NCI-H526 treated with DMSO at 0.1 percent for 48 hours (cell line): ENCODE measurements at regions not wholly inside any gene's neighbourhood (a gene's known extent, or its start where the extent isn't known, plus 50 kb on each side); places are given as distances from the start of the nearest gene placed in this dataset.

Experiments used
- DNase-seq: peaks from one replicate; lab custom pipeline; 2025; lab: John Stamatoyannopoulos, UW

- no peak for DNase-seq
Observed at GRCh38 chr14:61847861-61848260, 85.6 kb downstream of the SNAPC1 start.

- DNase-seq, result no peak
Observed at GRCh38 chr14:61854898-61855297, 92.7 kb downstream of the SNAPC1 start.

DNA sequence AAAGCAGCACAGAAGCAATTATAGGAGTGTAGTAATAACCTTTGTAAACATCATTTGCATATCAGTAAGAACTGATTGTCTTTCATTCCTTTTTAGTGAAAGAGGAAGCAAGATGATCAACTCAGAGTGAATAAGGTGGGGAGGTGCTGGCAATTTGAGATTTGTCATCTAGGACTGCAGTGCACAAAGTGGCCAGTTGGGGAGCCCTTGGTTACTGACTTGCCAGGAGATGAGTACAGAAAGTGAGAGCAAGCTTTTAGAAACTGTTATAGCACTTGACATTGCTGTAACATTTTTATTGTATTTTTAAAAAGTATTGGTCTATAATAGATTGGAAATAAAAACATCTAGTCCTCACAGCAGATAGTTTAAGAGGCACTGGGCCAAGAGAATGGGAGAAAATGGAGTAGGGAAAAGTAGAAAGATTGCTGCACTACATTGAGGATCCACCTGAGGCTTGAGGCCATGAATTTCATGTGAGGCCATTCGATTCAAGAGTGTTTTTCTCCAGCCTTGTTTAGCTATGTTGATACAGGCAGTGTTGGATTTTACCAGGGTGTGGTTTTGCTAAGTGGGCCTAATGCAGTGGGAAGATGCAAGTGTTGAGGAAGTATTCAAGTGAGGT is 98.2 kb downstream of the SNAPC1 start:
- peak; percentile 11 for DNase-seq

DNA sequence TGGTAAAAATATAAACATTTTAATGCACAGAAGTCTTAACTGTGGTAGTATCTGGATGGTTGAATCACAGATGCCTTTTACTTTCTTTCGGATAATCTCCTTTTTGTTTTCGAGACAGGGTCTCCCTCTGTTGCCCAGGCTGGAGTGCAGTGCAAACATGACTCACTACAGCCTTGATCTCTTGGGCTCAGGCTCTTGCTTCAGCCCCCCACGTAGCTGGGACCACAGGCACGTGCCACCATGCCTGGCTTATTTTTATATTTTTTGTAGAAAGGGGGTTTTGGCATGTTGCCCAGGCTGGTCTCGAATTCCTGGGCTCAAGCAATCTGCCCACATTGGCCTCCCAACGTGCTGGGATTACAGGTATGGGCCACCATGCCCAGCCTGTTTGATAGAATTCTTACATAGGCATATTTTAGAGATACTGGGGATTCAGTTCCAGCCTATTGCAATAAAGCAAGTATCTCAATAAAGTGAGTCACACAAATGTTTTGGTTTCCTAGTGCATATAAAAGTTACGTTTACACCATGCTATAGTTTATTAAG is 99.2 kb downstream of the SNAPC1 start:
- DNase-seq, result no peak

DNA sequence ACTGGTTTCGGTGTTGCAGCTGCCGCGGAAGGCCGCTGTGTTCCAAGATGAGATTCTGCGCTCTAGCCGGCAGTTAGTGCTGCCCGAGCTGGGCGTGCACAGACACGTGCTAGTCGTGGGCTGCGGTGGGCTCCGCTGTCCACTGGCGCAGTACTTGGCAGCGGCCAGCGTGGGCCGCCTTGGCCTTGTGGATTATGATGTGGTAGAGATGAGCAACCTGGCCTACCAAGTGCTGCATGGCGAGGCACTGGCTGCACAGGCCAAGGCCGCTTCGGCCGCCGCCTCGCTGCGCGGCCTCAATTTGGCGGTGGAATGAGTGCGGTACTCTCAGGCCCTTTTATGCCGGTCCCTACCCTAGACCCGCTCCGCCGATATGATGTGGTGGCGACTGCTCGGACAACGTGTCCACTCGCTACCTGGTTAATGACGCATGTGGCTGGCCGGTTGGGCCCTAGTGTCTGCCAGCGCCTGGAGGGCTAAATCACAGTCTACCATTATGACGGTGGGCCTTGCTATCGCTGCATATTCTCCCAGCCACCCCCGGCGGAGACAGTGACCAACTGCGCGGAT is 102.2 kb downstream of the SNAPC1 start:
- no peak for DNase-seq

DNA sequence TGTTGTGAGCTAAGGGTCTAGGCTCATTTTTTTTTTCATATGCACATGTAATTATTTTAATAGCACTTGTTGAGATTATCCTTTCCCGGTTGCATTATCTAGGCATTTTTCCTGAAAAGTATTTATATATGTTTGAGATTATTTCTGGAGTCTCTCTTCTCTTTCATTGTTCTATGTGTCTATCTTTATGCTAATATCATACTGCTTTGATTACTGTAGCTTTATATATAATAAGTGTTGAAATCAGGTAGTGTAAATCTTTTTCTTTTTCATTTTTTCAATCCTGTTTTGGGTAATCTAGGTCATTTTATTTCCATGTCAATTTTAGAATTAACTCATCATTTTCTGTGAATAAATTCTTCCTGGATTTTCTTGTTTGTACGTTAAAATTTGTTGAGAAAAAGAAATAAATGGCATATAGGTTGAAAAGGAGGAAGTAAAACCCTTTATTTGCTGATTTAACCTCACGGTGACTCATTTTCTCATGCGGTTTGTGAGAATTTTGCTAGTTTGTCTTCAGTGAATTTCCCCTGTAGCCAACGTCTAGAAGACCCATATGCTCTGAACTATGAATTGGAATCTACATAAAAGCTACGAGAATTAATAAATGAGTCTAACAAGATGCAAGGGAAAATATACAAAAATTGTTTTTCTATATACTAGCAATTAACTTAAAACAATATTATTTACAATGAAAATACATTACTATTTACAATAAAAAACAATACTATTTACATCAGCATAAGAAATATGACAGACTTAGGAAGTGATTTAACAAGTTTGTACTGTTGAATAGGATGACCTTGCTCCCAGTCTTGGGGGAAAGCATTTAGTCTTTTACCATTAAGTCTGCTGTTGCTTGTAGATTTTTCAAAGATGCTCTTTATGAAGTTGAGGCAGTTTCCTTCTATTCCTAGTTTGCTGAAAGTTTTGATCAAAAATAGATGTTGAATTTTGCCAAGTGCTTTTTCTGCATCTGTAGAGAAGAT is 105.0 kb downstream of the SNAPC1 start:
- DNase-seq, result no peak

DNA sequence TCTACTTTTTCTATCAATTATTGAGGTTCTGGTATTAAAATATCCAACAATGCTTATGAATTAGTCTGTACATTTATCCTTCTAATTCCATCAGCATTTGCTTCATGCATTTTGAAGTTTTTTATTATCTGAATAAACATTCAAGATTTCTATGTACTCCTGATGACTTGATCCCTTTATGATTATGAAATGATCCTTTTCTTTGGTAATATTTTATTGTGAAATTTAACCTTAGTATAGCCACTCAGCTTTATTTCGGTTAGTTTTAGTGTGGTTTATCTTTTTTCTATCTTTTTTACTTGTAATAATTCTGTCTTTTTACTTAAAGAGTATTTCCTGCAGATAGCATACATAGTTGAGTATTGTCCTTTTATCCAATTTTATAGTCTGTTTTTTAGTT is 106.6 kb downstream of the SNAPC1 start:
- no peak for DNase-seq

GRCh38 chr14:61870163-61870562 is 107.9 kb downstream of the SNAPC1 start:
- no peak for DNase-seq

GRCh38 chr14:61872452-61872851 is 110.2 kb downstream of the SNAPC1 start:
- DNase-seq, result no peak

DNA sequence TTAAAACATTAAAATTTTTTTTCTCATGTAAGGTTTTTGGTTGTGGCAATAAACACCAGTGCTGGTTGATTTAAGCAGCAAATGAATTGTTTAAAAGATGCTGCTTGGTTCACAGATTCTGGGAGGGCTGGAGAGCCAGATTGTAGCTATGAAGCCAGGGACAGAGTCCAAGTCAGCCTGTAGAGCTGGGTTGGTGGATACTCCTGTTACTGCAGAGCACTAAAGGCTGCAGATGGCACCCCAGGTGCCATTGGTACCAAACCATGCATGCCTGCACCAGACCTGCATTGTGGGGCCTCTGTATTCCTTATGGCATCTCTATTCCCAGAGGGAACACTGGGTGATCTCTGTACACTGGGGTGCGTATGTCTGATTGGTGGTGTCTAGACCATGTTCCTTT is 113.3 kb downstream of the SNAPC1 start:
- DNase-seq, result no peak

DNA sequence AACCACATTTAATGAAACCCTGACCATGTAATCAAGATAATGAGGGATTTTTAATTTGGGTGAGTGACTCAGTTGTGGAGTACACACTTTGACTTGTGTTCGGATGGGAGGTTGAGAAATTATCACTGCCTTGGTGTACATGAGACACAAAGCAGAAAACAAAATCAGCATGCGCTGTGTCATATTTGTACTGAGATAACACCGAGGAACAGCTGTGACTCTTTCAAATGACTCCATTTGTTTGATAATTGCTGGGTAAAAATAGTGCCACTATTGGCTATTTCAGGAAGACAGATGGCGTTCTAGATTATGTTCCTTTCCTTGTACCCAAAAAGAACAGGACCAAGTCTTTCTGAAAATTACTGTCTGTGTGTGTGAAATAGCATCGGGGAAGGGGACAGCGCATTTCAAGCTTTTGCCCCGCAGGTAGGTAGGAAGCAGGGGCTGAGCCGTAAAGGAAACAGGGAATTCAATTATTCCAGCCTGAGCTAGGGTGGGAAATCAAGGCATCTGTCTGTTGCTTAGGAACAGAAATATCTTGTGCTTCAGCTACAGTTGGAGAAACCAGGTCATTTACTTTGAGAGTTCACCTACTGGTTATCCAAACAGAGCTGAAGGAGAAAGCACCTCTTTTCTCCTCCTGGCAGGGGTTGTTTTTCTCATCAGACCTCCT is 114.3 kb downstream of the SNAPC1 start:
- DNase-seq, result no peak

DNA sequence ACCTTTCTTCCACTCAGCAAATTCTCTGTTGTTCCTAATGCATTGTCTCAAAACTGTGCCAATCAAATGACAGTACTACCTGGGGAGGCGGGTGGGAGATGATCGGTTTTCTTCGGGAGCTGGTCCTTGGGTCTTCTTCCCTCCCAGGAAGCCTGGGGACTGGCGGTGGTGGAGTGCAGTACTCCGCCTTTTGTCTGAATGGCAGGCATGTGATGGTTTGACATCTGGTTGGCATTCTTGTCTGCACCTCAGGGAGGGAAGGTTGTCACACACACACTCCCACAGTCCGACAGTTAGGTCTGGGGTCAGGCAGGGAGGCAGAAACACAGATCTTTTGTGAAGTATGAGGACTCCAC is 114.8 kb downstream of the SNAPC1 start:
- no peak for DNase-seq

DNA sequence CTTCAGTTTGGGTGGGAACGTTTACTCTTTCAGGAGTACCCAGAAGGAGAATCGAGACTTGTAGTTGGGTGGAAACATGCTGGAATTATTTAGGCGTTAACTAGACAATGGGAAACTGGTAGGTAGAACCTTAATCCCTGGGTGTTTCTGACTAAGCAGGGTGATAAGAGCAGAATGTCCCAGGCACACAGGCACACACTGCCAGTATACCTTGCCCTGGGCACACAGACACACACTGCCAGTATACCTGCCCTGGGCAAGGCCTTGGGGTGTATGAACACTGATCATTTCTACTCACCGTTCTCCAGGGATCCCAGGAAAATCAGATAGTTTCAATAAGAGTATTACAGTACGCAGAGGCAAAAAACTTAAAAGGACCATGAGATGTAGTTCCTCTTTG is 115.5 kb downstream of the SNAPC1 start:
- no peak for DNase-seq

GRCh38 chr14:61878931-61879330 is 116.7 kb downstream of the SNAPC1 start:
- DNase-seq, result no peak

DNA sequence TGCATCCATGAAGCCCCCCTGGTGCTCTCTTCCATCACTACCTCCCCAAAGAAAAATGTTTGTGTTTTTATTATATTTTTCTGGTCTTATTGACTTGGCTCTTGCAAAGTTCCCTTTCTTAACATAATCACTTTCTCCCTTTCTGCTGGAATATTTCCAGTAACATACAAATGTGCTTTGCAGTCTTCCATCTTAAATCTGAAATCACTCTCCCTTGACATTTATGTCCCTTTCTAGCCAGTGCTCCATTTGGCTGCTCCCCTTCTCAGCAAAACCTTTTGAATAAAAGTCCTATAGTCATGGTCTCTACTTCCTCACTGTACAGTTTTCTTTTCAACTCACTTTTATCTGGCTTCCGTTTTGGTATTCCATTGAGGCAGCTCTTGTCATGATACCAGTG is 118.8 kb downstream of the SNAPC1 start:
- DNase-seq, result no peak

- DNase-seq, result no peak
Observed at GRCh38 chr14:61884711-61885110, 122.5 kb downstream of the SNAPC1 start.

DNA sequence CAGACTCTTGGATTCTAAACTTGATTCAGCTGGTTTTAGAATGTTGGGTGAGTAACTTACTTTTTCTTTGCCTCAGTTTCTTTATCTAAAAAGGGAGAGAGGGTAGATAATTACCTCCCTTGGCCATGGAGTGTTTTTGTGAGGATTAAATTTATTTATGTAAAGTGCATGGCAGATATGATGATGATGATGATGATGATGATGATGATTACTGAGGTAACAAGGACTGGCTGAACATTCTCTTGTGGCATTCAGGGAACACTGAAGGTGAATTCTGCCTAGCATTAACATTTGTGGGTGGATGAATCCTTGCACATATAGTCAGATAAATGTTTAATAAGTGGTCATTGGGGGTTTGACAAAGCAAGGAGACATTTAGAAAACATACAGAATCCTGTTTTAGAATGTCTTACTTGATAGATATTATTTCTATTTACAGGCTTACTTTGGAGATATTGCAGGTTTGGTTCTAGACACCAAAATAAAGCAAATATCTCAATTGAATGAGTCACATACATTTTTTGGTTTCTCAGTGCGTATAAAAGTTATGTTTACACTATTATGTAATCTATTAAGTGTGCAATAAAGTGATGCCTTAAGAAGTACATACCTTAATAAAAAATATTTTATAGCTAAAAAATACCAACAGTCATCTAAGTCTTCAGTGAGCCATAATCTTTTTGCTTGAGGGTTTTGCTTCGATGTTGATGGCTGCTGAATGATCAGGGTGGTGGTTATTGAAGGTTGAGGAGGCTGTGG is 123.2 kb downstream of the SNAPC1 start:
- no peak for DNase-seq

DNA sequence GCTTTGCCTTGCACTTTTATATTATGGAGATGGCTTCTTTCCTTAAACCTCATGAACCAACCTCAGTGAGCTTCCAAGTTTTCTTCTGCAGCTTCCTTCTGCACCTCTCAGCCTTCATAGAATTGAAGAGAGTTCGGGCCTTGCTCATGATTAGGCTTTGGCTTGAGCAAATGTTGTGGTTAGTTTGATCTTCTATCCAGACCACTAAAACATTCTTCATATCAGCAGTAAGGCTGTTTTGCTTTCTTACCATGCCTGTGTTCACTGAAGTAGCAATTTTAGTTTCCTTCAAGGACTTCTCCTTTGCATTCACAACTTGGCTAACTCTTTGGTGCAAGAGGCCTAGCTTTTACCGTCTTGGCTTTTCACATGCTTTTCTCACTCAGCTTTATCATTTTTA is 125.4 kb downstream of the SNAPC1 start:
- DNase-seq, result no peak

- DNase-seq, result no peak
Observed at GRCh38 chr14:61889914-61890351, 127.7 kb downstream of the SNAPC1 start.

- no peak for DNase-seq
Observed at GRCh38 chr14:61891170-61891569, 128.9 kb downstream of the SNAPC1 start.

GRCh38 chr14:61891810-61892209 is 129.6 kb downstream of the SNAPC1 start:
- no peak for DNase-seq
